Thyroid gland (tissue), 4 donors: ENCODE measurements at regions not wholly inside any gene's neighbourhood (a gene's known extent, or its start where the extent isn't known, plus 50 kb on each side); places are given as distances from the start of the nearest gene placed in this dataset.

Experiments
- DNase-seq, 2 donors: peaks; one replicate each; pipeline ENCODE4 v3.0.0-alpha.2; 2019
- H3K27ac ChIP-seq, 3 donors: fragments of 200-600 bp; sonication (generic); 1 replicate in 2 of 3; 2 replicates in 1 of 3; pipeline ENCODE4 v1.5.1; 2016 to 2019; ENCODE audit warnings: mild to moderate bottlenecking in 1 of 3, moderate library complexity in 1 of 3
- H3K27me3 ChIP-seq: fragments of 200-600 bp; sonication (generic); one replicate; pipeline ENCODE4 v1.5.1; 2019
- H3K36me3 ChIP-seq, 2 donors: fragments of 200-600 bp; sonication (generic); one replicate each; pipeline ENCODE4 v1.5.1; 2016 to 2019
- H3K4me1 ChIP-seq, 2 donors: fragments of 200-600 bp; sonication (generic); one replicate each; pipeline ENCODE4 v1.5.1; 2017 to 2019
- H3K4me3 ChIP-seq, 3 donors: fragments of 200-600 bp; sonication (generic); replicated peaks in 1 of 3; 1 replicate in 2 of 3; 2 replicates in 1 of 3; pipeline ENCODE4 v1.5.1; 2016; ENCODE audit warnings: mild to moderate bottlenecking in 1 of 3
- H3K9me3 ChIP-seq: fragments of 200-600 bp; sonication (generic); one replicate; pipeline ENCODE4 v1.5.1; 2017
- CTCF ChIP-seq, 6 experiments: fragments of 200-600 bp in 3 of 6; fragments of 450-650 bp in 3 of 6; sonication (generic) in 3 of 6; IDR thresholded peaks; one replicate each; pipeline ENCODE4 v1.5.1; 2016 to 2019; ENCODE audit warnings: antibody characterized with exemption in 6 of 6, mild to moderate bottlenecking in 2 of 6, inconsistent platforms in 1 of 6, moderate library complexity in 1 of 6
- POLR2A ChIP-seq, 2 donors: fragments of 450-650 bp; IDR thresholded peaks; one replicate each; pipeline ENCODE4 v1.6.1; 2017; ENCODE audit warnings: antibody characterized with exemption in 2 of 2, mild to moderate bottlenecking in 2 of 2, moderate library complexity in 1 of 2
- WGBS, 2 donors: methylation state at CpG; one replicate each; pipeline ENCODE4 v1.1.5; 2017; 5-methylcytosine and 5-hydroxymethylcytosine counted together
- intact Hi-C: fragments of 100-400 bp; cut with DNase I; formaldehyde crosslinking; loops from one replicate; pipeline ENCODE4 v1.15.1; 2023

GRCh38 chr16:51870296-51870854 is 676.6 kb downstream of the TOX3 start:
- Histone ChIP-seq H3K4me1 (no peaks in the 10 kb centered on the region), H3K27ac (no peak overlapping the region), H3K27me3 (no peaks in the 10 kb centered on the region), H3K9me3 (no peaks in the 10 kb centered on the region), H3K36me3 (no peaks in the 10 kb centered on the region), H3K4me3 (no peak overlapping the region)
- 84 to 87% methylated on average over 2 of the region's 2 CpGs for WGBS, 2 donors
- intact Hi-C loops = no loop called here
- DNase-seq = no peak
- no peak for TF ChIP-seq POLR2A (IDR thresholded peaks at IDR 0.05)
- TF ChIP-seq CTCF (IDR thresholded peaks at IDR 0.05) = no peak

- no peaks in the 10 kb centered on the region for H3K27me3 ChIP-seq
- H3K27ac ChIP-seq = no peak overlapping the region
- no peak for DNase-seq
- 90 to 95% methylated on average over 1 of the region's 1 CpG for WGBS, 2 donors
- TF ChIP-seq POLR2A (IDR thresholded peaks at IDR 0.05) = no peak
- TF ChIP-seq CTCF (IDR thresholded peaks at IDR 0.05) = no peak
- no peaks in the 10 kb centered on the region for H3K36me3 ChIP-seq
- no peak overlapping the region for H3K4me3 ChIP-seq
- no peaks in the 10 kb centered on the region for H3K9me3 ChIP-seq
- H3K4me1 ChIP-seq = no peaks in the 10 kb centered on the region
- intact Hi-C loops = no loop called here
Measured at GRCh38 chr16:51869176-51869575, 677.8 kb downstream of the TOX3 start.

- no peak for TF ChIP-seq CTCF (IDR thresholded peaks at IDR 0.05)
- H3K27ac ChIP-seq = no peak overlapping the region
- no peak overlapping the region for H3K4me3 ChIP-seq
- no peaks in the 10 kb centered on the region for H3K4me1 ChIP-seq
- H3K36me3 ChIP-seq = no peaks in the 10 kb centered on the region
- H3K9me3 ChIP-seq = no peaks in the 10 kb centered on the region
- H3K27me3 ChIP-seq = no peaks in the 10 kb centered on the region
- intact Hi-C loops = no loop called here
- WGBS, 2 donors = 83 to 90% methylated on average over 2 of the region's 2 CpGs
- DNase-seq = no peak
Measured at GRCh38 chr16:51868631-51869030, 678.3 kb downstream of the TOX3 start.

- no peak overlapping the region for H3K4me3 ChIP-seq
- intact Hi-C loops = no loop called here
- no peak for TF ChIP-seq CTCF (IDR thresholded peaks at IDR 0.05)
- no peak for TF ChIP-seq POLR2A (IDR thresholded peaks at IDR 0.05)
- no peaks in the 10 kb centered on the region for H3K36me3 ChIP-seq
- no peaks in the 10 kb centered on the region for H3K4me1 ChIP-seq
- 84 to 86% methylated on average over 8 of the region's 8 CpGs for WGBS, 2 donors
- no peak for DNase-seq
- H3K9me3 ChIP-seq = no peaks in the 10 kb centered on the region
- no peaks in the 10 kb centered on the region for H3K27me3 ChIP-seq
- no peak overlapping the region for H3K27ac ChIP-seq
Measured at GRCh38 chr16:51867386-51868065, 679.4 kb downstream of the TOX3 start.

- H3K27me3 ChIP-seq = no peaks in the 10 kb centered on the region
- intact Hi-C loops = no loop called here
- H3K36me3 ChIP-seq = no peaks in the 10 kb centered on the region
- TF ChIP-seq POLR2A (IDR thresholded peaks at IDR 0.05) (no peak), CTCF (IDR thresholded peaks at IDR 0.05) (no peak)
- DNase-seq = no peak
- no peak overlapping the region for H3K4me3 ChIP-seq
- no peak overlapping the region for H3K27ac ChIP-seq
- H3K9me3 ChIP-seq = no peaks in the 10 kb centered on the region
- WGBS, 2 donors = 77 to 92% methylated on average over 1 of the region's 1 CpG
- H3K4me1 ChIP-seq = no peaks in the 10 kb centered on the region
Measured at GRCh38 chr16:51864575-51864974, 682.4 kb downstream of the TOX3 start.
